ENCODE measurements at regions not wholly inside any gene's neighbourhood (a gene's known extent, or its start where the extent isn't known, plus 50 kb on each side); places are given as distances from the start of the nearest gene placed in this dataset.

- DNase-seq = no peak
- no peaks in the 10 kb centered on the region for H3K9me3 ChIP-seq (replicated peaks; ENCODE audit: control insufficient read depth, low read depth, low read length)
- 92% methylated on average over 3 of the region's 6 CpGs for WGBS (ENCODE audit: insufficient coverage)
- H3K4me1 ChIP-seq (ENCODE audit: control insufficient read depth, insufficient read depth, low read length) = peaks cover 2% of the 10 kb centered on the region
- H3K4me3 ChIP-seq (ENCODE audit: low read length) = no peak overlapping the region
- no peaks in the 10 kb centered on the region for H3K27me3 ChIP-seq (ENCODE audit: control insufficient read depth, insufficient read depth, low read length)
- H3K27ac ChIP-seq (ENCODE audit: low read length) = no peak overlapping the region
- no peaks in the 10 kb centered on the region for H3K36me3 ChIP-seq (ENCODE audit: control insufficient read depth, insufficient read depth, low read length)
These were observed 614.8 kb downstream of the ZIC1 start for GRCh38 chr3:148023994-148024393.

GRCh38 chr3:148026009-148026588 lies 616.9 kb downstream of the ZIC1 start:
- no peaks in the 10 kb centered on the region for H3K27me3 ChIP-seq (ENCODE audit: control insufficient read depth, insufficient read depth, low read length)
- peaks cover 2% of the 10 kb centered on the region for H3K4me1 ChIP-seq (ENCODE audit: control insufficient read depth, insufficient read depth, low read length)
- DNase-seq = peak; percentile 58
- H3K9me3 ChIP-seq (replicated peaks; ENCODE audit: control insufficient read depth, low read depth, low read length) = no peaks in the 10 kb centered on the region
- H3K27ac ChIP-seq (ENCODE audit: low read length) = peak overlapping the region; percentile 80
- no peaks in the 10 kb centered on the region for H3K36me3 ChIP-seq (ENCODE audit: control insufficient read depth, insufficient read depth, low read length)
- H3K4me3 ChIP-seq (ENCODE audit: low read length) = no peak overlapping the region
- WGBS (ENCODE audit: insufficient coverage) = 77% methylated on average over 3 of the region's 6 CpGs

GRCh38 chr3:148030975-148031374 lies 621.8 kb downstream of the ZIC1 start:
- WGBS (ENCODE audit: insufficient coverage) = no CpG with 5 or more reads among the region's 2 CpGs
- Histone ChIP-seq H3K9me3 (replicated peaks; ENCODE audit: control insufficient read depth, low read depth, low read length) (no peaks in the 10 kb centered on the region), H3K27me3 (ENCODE audit: control insufficient read depth, insufficient read depth, low read length) (no peaks in the 10 kb centered on the region), H3K27ac (ENCODE audit: low read length) (no peak overlapping the region), H3K4me1 (ENCODE audit: control insufficient read depth, insufficient read depth, low read length) (peaks cover 2% of the 10 kb centered on the region), H3K4me3 (ENCODE audit: low read length) (no peak overlapping the region), H3K36me3 (ENCODE audit: control insufficient read depth, insufficient read depth, low read length) (no peaks in the 10 kb centered on the region)
- DNase-seq = no peak

- H3K4me1 ChIP-seq (ENCODE audit: control insufficient read depth, insufficient read depth, low read length) = no peaks in the 10 kb centered on the region
- no peak overlapping the region for H3K4me3 ChIP-seq (ENCODE audit: low read length)
- H3K27ac ChIP-seq (ENCODE audit: low read length) = no peak overlapping the region
- DNase-seq = no peak
- H3K36me3 ChIP-seq (ENCODE audit: control insufficient read depth, insufficient read depth, low read length) = no peaks in the 10 kb centered on the region
- H3K9me3 ChIP-seq (replicated peaks; ENCODE audit: control insufficient read depth, low read depth, low read length) = no peaks in the 10 kb centered on the region
- WGBS (ENCODE audit: insufficient coverage) = no CpG with 5 or more reads among the region's 3 CpGs
- no peaks in the 10 kb centered on the region for H3K27me3 ChIP-seq (ENCODE audit: control insufficient read depth, insufficient read depth, low read length)
These were observed 625.2 kb downstream of the ZIC1 start for GRCh38 chr3:148034353-148034752.

GRCh38 chr3:148036331-148036876 lies 627.2 kb downstream of the ZIC1 start:
- DNase-seq = peak; percentile 12
- WGBS (ENCODE audit: insufficient coverage) = 56% methylated on average over 1 of the region's 5 CpGs
- no peak overlapping the region for H3K27ac ChIP-seq (ENCODE audit: low read length)
- no peaks in the 10 kb centered on the region for H3K27me3 ChIP-seq (ENCODE audit: control insufficient read depth, insufficient read depth, low read length)
- H3K4me3 ChIP-seq (ENCODE audit: low read length) = no peak overlapping the region
- H3K36me3 ChIP-seq (ENCODE audit: control insufficient read depth, insufficient read depth, low read length) = no peaks in the 10 kb centered on the region
- H3K9me3 ChIP-seq (replicated peaks; ENCODE audit: control insufficient read depth, low read depth, low read length) = no peaks in the 10 kb centered on the region
- H3K4me1 ChIP-seq (ENCODE audit: control insufficient read depth, insufficient read depth, low read length) = no peaks in the 10 kb centered on the region

GRCh38 chr3:148042663-148043445 lies 633.7 kb downstream of the ZIC1 start:
- DNase-seq = no peak
- WGBS (ENCODE audit: insufficient coverage) = no CpG with 5 or more reads among the region's 6 CpGs

GRCh38 chr3:148044151-148044550 lies 635.0 kb downstream of the ZIC1 start:
- no peaks in the 10 kb centered on the region for H3K9me3 ChIP-seq (replicated peaks; ENCODE audit: control insufficient read depth, low read depth, low read length)
- H3K4me3 ChIP-seq (ENCODE audit: low read length) = no peak overlapping the region
- WGBS (ENCODE audit: insufficient coverage) = no CpG with 5 or more reads among the region's 1 CpG
- H3K4me1 ChIP-seq (ENCODE audit: control insufficient read depth, insufficient read depth, low read length) = no peaks in the 10 kb centered on the region
- H3K27ac ChIP-seq (ENCODE audit: low read length) = no peak overlapping the region
- H3K36me3 ChIP-seq (ENCODE audit: control insufficient read depth, insufficient read depth, low read length) = no peaks in the 10 kb centered on the region
- DNase-seq = peak; percentile 78
- no peaks in the 10 kb centered on the region for H3K27me3 ChIP-seq (ENCODE audit: control insufficient read depth, insufficient read depth, low read length)

More at GRCh38 chr3:148042663-148043445, 633.7 kb downstream of the ZIC1 start:
- H3K4me1 ChIP-seq (ENCODE audit: control insufficient read depth, insufficient read depth, low read length) = no peaks in the 10 kb centered on the region
- no peaks in the 10 kb centered on the region for H3K27me3 ChIP-seq (ENCODE audit: control insufficient read depth, insufficient read depth, low read length)
- H3K4me3 ChIP-seq (ENCODE audit: low read length) = no peak overlapping the region
- H3K36me3 ChIP-seq (ENCODE audit: control insufficient read depth, insufficient read depth, low read length) = no peaks in the 10 kb centered on the region
- no peaks in the 10 kb centered on the region for H3K9me3 ChIP-seq (replicated peaks; ENCODE audit: control insufficient read depth, low read depth, low read length)
- no peak overlapping the region for H3K27ac ChIP-seq (ENCODE audit: low read length)

GRCh38 chr3:148054999-148055398 lies 642.7 kb upstream of the AGTR1 start:
- H3K36me3 ChIP-seq (ENCODE audit: control insufficient read depth, insufficient read depth, low read length) = no peaks in the 10 kb centered on the region
- 71% methylated on average over 1 of the region's 2 CpGs for WGBS (ENCODE audit: insufficient coverage)
- no peaks in the 10 kb centered on the region for H3K4me1 ChIP-seq (ENCODE audit: control insufficient read depth, insufficient read depth, low read length)
- H3K27me3 ChIP-seq (ENCODE audit: control insufficient read depth, insufficient read depth, low read length) = no peaks in the 10 kb centered on the region
- H3K27ac ChIP-seq (ENCODE audit: low read length) = no peak overlapping the region
- no peak for DNase-seq
- H3K9me3 ChIP-seq (replicated peaks; ENCODE audit: control insufficient read depth, low read depth, low read length) = no peaks in the 10 kb centered on the region
- no peak overlapping the region for H3K4me3 ChIP-seq (ENCODE audit: low read length)

- no peak overlapping the region for H3K4me3 ChIP-seq (ENCODE audit: low read length)
- DNase-seq = no peak
- no peaks in the 10 kb centered on the region for H3K9me3 ChIP-seq (replicated peaks; ENCODE audit: control insufficient read depth, low read depth, low read length)
- no peaks in the 10 kb centered on the region for H3K27me3 ChIP-seq (ENCODE audit: control insufficient read depth, insufficient read depth, low read length)
- no peaks in the 10 kb centered on the region for H3K36me3 ChIP-seq (ENCODE audit: control insufficient read depth, insufficient read depth, low read length)
- WGBS (ENCODE audit: insufficient coverage) = no CpG with 5 or more reads among the region's 1 CpG
- no peaks in the 10 kb centered on the region for H3K4me1 ChIP-seq (ENCODE audit: control insufficient read depth, insufficient read depth, low read length)
- no peak overlapping the region for H3K27ac ChIP-seq (ENCODE audit: low read length)
These were observed 635.1 kb upstream of the AGTR1 start for GRCh38 chr3:148062590-148062989.

GRCh38 chr3:148066802-148067201 lies 630.9 kb upstream of the AGTR1 start:
- Histone ChIP-seq H3K4me1 (ENCODE audit: control insufficient read depth, insufficient read depth, low read length) (no peaks in the 10 kb centered on the region), H3K4me3 (ENCODE audit: low read length) (no peak overlapping the region), H3K9me3 (replicated peaks; ENCODE audit: control insufficient read depth, low read depth, low read length) (no peaks in the 10 kb centered on the region), H3K27me3 (ENCODE audit: control insufficient read depth, insufficient read depth, low read length) (no peaks in the 10 kb centered on the region), H3K36me3 (ENCODE audit: control insufficient read depth, insufficient read depth, low read length) (no peaks in the 10 kb centered on the region), H3K27ac (ENCODE audit: low read length) (no peak overlapping the region)
- WGBS (ENCODE audit: insufficient coverage) = no CpG with 5 or more reads among the region's 1 CpG
- DNase-seq = no peak
